ENCODE measurements at regions not wholly inside any gene's neighbourhood (a gene's known extent, or its start where the extent isn't known, plus 50 kb on each side); places are given as distances from the start of the nearest gene placed in this dataset.

- H3K36me3 ChIP-seq, result no peaks in the 10 kb centered on the region
- H3K27ac ChIP-seq, result no peak overlapping the region
- no peaks in the 10 kb centered on the region for H3K27me3 ChIP-seq
- H3K4me3 ChIP-seq, result no peak overlapping the region
- no peak for TF ChIP-seq CTCF (IDR thresholded peaks at IDR 0.05)
- no peak for DNase-seq
- H3K4me1 ChIP-seq, result no peaks in the 10 kb centered on the region
- no peaks in the 10 kb centered on the region for H3K9me3 ChIP-seq
- intact Hi-C loops (cut with DNase I; ENCODE audit: low total_unique reads), result no loop called here
These were observed 442.2 kb upstream of the MAN1A1 start for GRCh38 chr6:119791736-119792135.

GRCh38 chr6:119781365-119781764 lies 431.8 kb upstream of the MAN1A1 start:
- intact Hi-C loops (cut with DNase I; ENCODE audit: low total_unique reads), result no loop called here
- DNase-seq, result no peak
- H3K4me3 ChIP-seq, result no peak overlapping the region
- no peak for TF ChIP-seq CTCF (IDR thresholded peaks at IDR 0.05)
- no peaks in the 10 kb centered on the region for H3K4me1 ChIP-seq
- no peak overlapping the region for H3K27ac ChIP-seq
- no peaks in the 10 kb centered on the region for H3K27me3 ChIP-seq
- no peaks in the 10 kb centered on the region for H3K9me3 ChIP-seq
- no peaks in the 10 kb centered on the region for H3K36me3 ChIP-seq

GRCh38 chr6:119768201-119768600 lies 418.6 kb upstream of the MAN1A1 start:
- no peak for DNase-seq
- no peak for TF ChIP-seq CTCF (IDR thresholded peaks at IDR 0.05)
- H3K27ac ChIP-seq, result no peak overlapping the region
- H3K27me3 ChIP-seq, result no peaks in the 10 kb centered on the region
- no peaks in the 10 kb centered on the region for H3K4me1 ChIP-seq
- intact Hi-C loops (cut with DNase I; ENCODE audit: low total_unique reads), result no loop called here
- H3K36me3 ChIP-seq, result no peaks in the 10 kb centered on the region
- H3K9me3 ChIP-seq, result peaks cover 0 to 16% (median 3%) of the 10 kb centered on the region in 3 donors
- no peak overlapping the region for H3K4me3 ChIP-seq

- intact Hi-C loops (cut with DNase I; ENCODE audit: low total_unique reads), result no loop called here
- H3K27me3 ChIP-seq, result no peaks in the 10 kb centered on the region
These were observed 415.5 kb upstream of the MAN1A1 start for GRCh38 chr6:119764927-119765681.

GRCh38 chr6:119760046-119760445 lies 410.5 kb upstream of the MAN1A1 start:
- Histone ChIP-seq H3K36me3 (no peaks in the 10 kb centered on the region), H3K4me3 (no peak overlapping the region), H3K27me3 (no peaks in the 10 kb centered on the region), H3K27ac (no peak overlapping the region), H3K4me1 (no peaks in the 10 kb centered on the region), H3K9me3 (no peaks in the 10 kb centered on the region)
- no peak for TF ChIP-seq CTCF (IDR thresholded peaks at IDR 0.05)
- intact Hi-C loops (cut with DNase I; ENCODE audit: low total_unique reads), result no loop called here
- DNase-seq, result no peak

More at GRCh38 chr6:119764927-119765681, 415.5 kb upstream of the MAN1A1 start:
- no peak overlapping the region for H3K27ac ChIP-seq
- no peak for DNase-seq
- H3K4me1 ChIP-seq, result no peaks in the 10 kb centered on the region
- H3K4me3 ChIP-seq, result no peak overlapping the region
- no peaks in the 10 kb centered on the region for H3K9me3 ChIP-seq
- H3K36me3 ChIP-seq, result no peaks in the 10 kb centered on the region
- TF ChIP-seq CTCF (IDR thresholded peaks at IDR 0.05), result no peak

Data from tibial artery (tissue), 4 donors.